Calu3 (cell line): ENCODE measurements at regions not wholly inside any gene's neighbourhood (a gene's known extent, or its start where the extent isn't known, plus 50 kb on each side); places are given as distances from the start of the nearest gene placed in this dataset.

ENCODE experiments used
- BruUV-seq: library from RNA; stranded (reverse); fragments of 400-500 nt; replicated peaks from 2 replicates; lab custom pipeline; 2021; lab: Mats Ljungman, UMichigan
- CTCF ChIA-PET: fragments of 300-600 bp; sonication (Branson Sonifier 250); formaldehyde crosslinking; loops from one replicate; lab custom pipeline; 2022; ENCODE audit warnings: antibody characterized with exemption; lab: Charles Lee
- DNase-seq: peaks from one replicate; pipeline ENCODE4 v3.0.0; 2022
- H3K27ac Mint-ChIP-seq: one replicate; pipeline ENCODE4 v1.8.0; 2022; ENCODE audit warnings: mixed read lengths; ENCODE audit not compliant: unreplicated experiment
- H3K27me3 Mint-ChIP-seq: one replicate; pipeline ENCODE4 v1.8.0; 2022; ENCODE audit warnings: mixed read lengths; ENCODE audit not compliant: unreplicated experiment
- H3K36me3 Mint-ChIP-seq: one replicate; pipeline ENCODE4 v1.8.0; 2022; ENCODE audit warnings: mild to moderate bottlenecking, moderate library complexity, mixed read lengths; ENCODE audit not compliant: insufficient read depth, unreplicated experiment
- H3K4me1 Mint-ChIP-seq: one replicate; pipeline ENCODE4 v1.8.0; 2022; ENCODE audit warnings: mild to moderate bottlenecking, low read depth, mixed read lengths; ENCODE audit not compliant: unreplicated experiment
- H3K4me3 Mint-ChIP-seq: one replicate; pipeline ENCODE4 v1.8.0; 2022; ENCODE audit warnings: mild to moderate bottlenecking, low read depth, moderate library complexity, mixed read lengths; ENCODE audit not compliant: unreplicated experiment
- H3K9me3 Mint-ChIP-seq: one replicate; pipeline ENCODE4 v1.8.0; 2022; ENCODE audit warnings: low read depth, mixed read lengths; ENCODE audit not compliant: unreplicated experiment
- intact Hi-C: fragments of 100-400 bp; cut with micrococcal nuclease; formaldehyde crosslinking; loops from one replicate; pipeline ENCODE4 v1.10.0; 2022; ENCODE audit not compliant: unreplicated experiment
- TF ChIP-seq, protein P1 (sequence below): fragments of 200-600 bp; IDR thresholded peaks from one replicate; pipeline ENCODE4 v1.8.0; 2022; ENCODE audit warnings: antibody characterized with exemption; ENCODE audit not compliant: unreplicated experiment

- Mint-ChIP-seq H3K27ac (no peak overlapping the region), H3K9me3 (peaks cover 5% of the 10 kb centered on the region), H3K4me1 (no peaks in the 10 kb centered on the region), H3K36me3 (no peaks in the 10 kb centered on the region), H3K27me3 (no peaks in the 10 kb centered on the region), H3K4me3 (no peak overlapping the region)
- no TSS peak for BruUV-seq
- intact Hi-C loops, result no loop called here
- no peak for DNase-seq
- TF ChIP-seq, protein P1, sequence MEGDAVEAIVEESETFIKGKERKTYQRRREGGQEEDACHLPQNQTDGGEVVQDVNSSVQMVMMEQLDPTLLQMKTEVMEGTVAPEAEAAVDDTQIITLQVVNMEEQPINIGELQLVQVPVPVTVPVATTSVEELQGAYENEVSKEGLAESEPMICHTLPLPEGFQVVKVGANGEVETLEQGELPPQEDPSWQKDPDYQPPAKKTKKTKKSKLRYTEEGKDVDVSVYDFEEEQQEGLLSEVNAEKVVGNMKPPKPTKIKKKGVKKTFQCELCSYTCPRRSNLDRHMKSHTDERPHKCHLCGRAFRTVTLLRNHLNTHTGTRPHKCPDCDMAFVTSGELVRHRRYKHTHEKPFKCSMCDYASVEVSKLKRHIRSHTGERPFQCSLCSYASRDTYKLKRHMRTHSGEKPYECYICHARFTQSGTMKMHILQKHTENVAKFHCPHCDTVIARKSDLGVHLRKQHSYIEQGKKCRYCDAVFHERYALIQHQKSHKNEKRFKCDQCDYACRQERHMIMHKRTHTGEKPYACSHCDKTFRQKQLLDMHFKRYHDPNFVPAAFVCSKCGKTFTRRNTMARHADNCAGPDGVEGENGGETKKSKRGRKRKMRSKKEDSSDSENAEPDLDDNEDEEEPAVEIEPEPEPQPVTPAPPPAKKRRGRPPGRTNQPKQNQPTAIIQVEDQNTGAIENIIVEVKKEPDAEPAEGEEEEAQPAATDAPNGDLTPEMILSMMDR, result no peak
- CTCF ChIA-PET, result no interaction called here
Measured at GRCh38 chr14:83251402-83251801, 1717.7 kb upstream of the SEL1L start.

DNA sequence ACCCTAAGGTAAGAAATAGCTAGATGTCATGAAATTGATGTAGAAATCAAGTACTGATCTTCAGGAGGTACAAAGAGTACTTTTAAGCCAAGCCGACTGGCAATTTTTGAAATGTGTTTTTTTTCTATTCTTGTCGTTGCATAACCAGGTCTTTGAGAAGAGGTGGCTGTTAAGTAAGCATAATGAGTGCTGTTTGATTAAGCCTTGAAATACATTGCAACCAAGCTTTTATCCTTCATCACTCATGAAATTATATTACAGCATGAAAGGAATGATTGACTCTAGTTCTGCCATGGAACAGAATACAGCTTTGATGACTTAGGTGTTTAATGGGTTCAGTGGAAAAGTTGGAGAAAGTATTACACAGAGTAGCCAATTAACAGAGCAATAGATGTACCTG, 1720.2 kb upstream of the SEL1L start:
- TF ChIP-seq, protein P1, result no peak
- Mint-ChIP-seq H3K27me3 (no peaks in the 10 kb centered on the region), H3K4me3 (no peak overlapping the region), H3K36me3 (no peaks in the 10 kb centered on the region), H3K4me1 (no peaks in the 10 kb centered on the region), H3K27ac (no peak overlapping the region), H3K9me3 (peaks cover 5% of the 10 kb centered on the region)
- intact Hi-C loops, result no loop called here
- no peak for DNase-seq
- no TSS peak for BruUV-seq
- CTCF ChIA-PET, result no interaction called here

- intact Hi-C loops, result no loop called here
- H3K4me1 Mint-ChIP-seq, result no peaks in the 10 kb centered on the region
- no peak for DNase-seq
Measured at GRCh38 chr14:83255015-83255726, 1721.5 kb upstream of the SEL1L start.

DNA sequence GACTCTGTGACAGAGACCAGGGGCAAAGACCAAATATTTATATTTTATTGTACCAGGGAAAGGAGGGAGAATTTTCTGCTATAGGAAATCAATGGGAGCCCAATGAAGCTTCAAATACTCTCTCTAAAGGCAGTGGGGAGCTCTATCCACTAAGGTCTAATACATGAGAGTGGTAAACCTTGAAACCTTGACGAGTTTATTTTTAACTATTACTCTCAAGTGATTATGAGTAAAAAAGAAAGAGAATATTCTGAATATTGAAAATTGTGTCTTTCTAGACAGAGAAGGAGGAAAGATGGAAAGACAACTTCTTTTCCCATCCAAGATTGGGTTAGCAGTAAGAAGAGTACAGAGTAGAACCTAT, 1722.1 kb upstream of the SEL1L start:
- Mint-ChIP-seq H3K27ac (no peak overlapping the region), H3K27me3 (no peaks in the 10 kb centered on the region), H3K9me3 (peaks cover 5% of the 10 kb centered on the region), H3K4me3 (no peak overlapping the region), H3K36me3 (no peaks in the 10 kb centered on the region), H3K4me1 (no peaks in the 10 kb centered on the region)
- TF ChIP-seq, protein P1, result no peak
- DNase-seq, result no peak
- no TSS peak for BruUV-seq
- intact Hi-C loops, result no loop called here
- CTCF ChIA-PET, result no interaction called here

More at GRCh38 chr14:83255015-83255726, 1721.5 kb upstream of the SEL1L start:
- no peak overlapping the region for H3K27ac Mint-ChIP-seq
- H3K36me3 Mint-ChIP-seq, result no peaks in the 10 kb centered on the region
- H3K4me3 Mint-ChIP-seq, result no peak overlapping the region
- H3K27me3 Mint-ChIP-seq, result no peaks in the 10 kb centered on the region
- CTCF ChIA-PET, result no interaction called here
- TF ChIP-seq, protein P1, result no peak
- no TSS peak for BruUV-seq
- peaks cover 5% of the 10 kb centered on the region for H3K9me3 Mint-ChIP-seq
